Activated CD4-positive, alpha-beta T cell treated with anti-CD3 and anti-CD28 coated beads for 36 hours (primary cell): ENCODE measurements at regions not wholly inside any gene's neighbourhood (a gene's known extent, or its start where the extent isn't known, plus 50 kb on each side); places are given as distances from the start of the nearest gene placed in this dataset.
"Not testable (repeated sequence)": the region's sequence is repeated elsewhere in the genome, so short reads cannot be mapped to it uniquely, and the experiment has no call there.

ENCODE experiments used
- ATAC-seq: fragments of 200-7000 bp; cut with Tn5 transposase; one replicate; pipeline ENCODE4 v1.10.0; 2021; ENCODE audit warnings: mild to moderate bottlenecking, moderate library complexity
- CTCF ChIA-PET: fragments of 350-600 bp; sonication (Branson Sonifier 250); formaldehyde crosslinking; loops from one replicate; lab custom pipeline; 2021; ENCODE audit warnings: antibody characterized with exemption; lab: Charles Lee
- POLR2A ChIA-PET: fragments of 350-600 bp; sonication (Branson Sonifier 250); formaldehyde crosslinking; loops from one replicate; lab custom pipeline; 2021; ENCODE audit warnings: antibody characterized with exemption, inconsistent platforms; lab: Charles Lee
- DNase-seq: peaks from one replicate; pipeline ENCODE4 v3.0.0-alpha.2; 2020
- H3K27ac Mint-ChIP-seq: one replicate; pipeline ENCODE4 v1.8.0; 2021; ENCODE audit warnings: mixed read lengths
- H3K27me3 Mint-ChIP-seq: one replicate; pipeline ENCODE4 v1.8.0; 2021; ENCODE audit warnings: mixed read lengths
- H3K36me3 Mint-ChIP-seq: one replicate; pipeline ENCODE4 v1.8.0; 2021; ENCODE audit warnings: low read depth, mixed read lengths
- H3K4me1 Mint-ChIP-seq: one replicate; pipeline ENCODE4 v1.8.0; 2021; ENCODE audit warnings: mixed read lengths
- H3K4me3 Mint-ChIP-seq: one replicate; pipeline ENCODE4 v1.8.0; 2021; ENCODE audit warnings: mild to moderate bottlenecking, moderate library complexity, mixed read lengths
- H3K9me3 Mint-ChIP-seq: one replicate; pipeline ENCODE4 v1.8.0; 2021; ENCODE audit warnings: low read depth, mixed read lengths
- intact Hi-C, 2 experiments: fragments of 100-400 bp; cut with DNase I in 1 of 2; cut with micrococcal nuclease in 1 of 2; formaldehyde crosslinking; loops; one replicate each; pipeline versions ENCODE4 v1.14.2 to v1.15.1; 2022 to 2024; cut with DNase I, micrococcal nuclease

GRCh38 chr1:217135987-217136894 lies 413.0 kb upstream of the ESRRG start:
- intact Hi-C loops, result loop anchor here in 1 of 2 experiments (5.0 kb wide), 1 partner anchor 1031 kb away; no protein-coding TSS in a partner anchor
- DNase-seq (no peak), ATAC-seq (no peak)
- H3K36me3 Mint-ChIP-seq, result peaks cover 1% of the 10 kb centered on the region
- H3K4me1 Mint-ChIP-seq, result peaks cover 3% of the 10 kb centered on the region
- no peak overlapping the region for H3K27ac Mint-ChIP-seq
- H3K4me3 Mint-ChIP-seq, result no peak overlapping the region
- ChIA-PET POLR2A (no interaction called here), CTCF (no interaction called here)
- H3K9me3 Mint-ChIP-seq, result no peaks in the 10 kb centered on the region
- peaks cover 77% of the 10 kb centered on the region for H3K27me3 Mint-ChIP-seq

GRCh38 chr1:217135569-217135915 lies 412.3 kb upstream of the ESRRG start:
- no peak overlapping the region for H3K27ac Mint-ChIP-seq
- DNase-seq, result no peak
- ChIA-PET POLR2A (no interaction called here), CTCF (no interaction called here)
- H3K4me1 Mint-ChIP-seq, result peaks cover 3% of the 10 kb centered on the region
- no peak for ATAC-seq
- H3K36me3 Mint-ChIP-seq, result peaks cover 1% of the 10 kb centered on the region
- H3K27me3 Mint-ChIP-seq, result peaks cover 71% of the 10 kb centered on the region
- H3K9me3 Mint-ChIP-seq, result no peaks in the 10 kb centered on the region
- intact Hi-C loops, result loop anchor here in 1 of 2 experiments (5.0 kb wide), 1 partner anchor 1032 kb away; no protein-coding TSS in a partner anchor
- no peak overlapping the region for H3K4me3 Mint-ChIP-seq

- no peaks in the 10 kb centered on the region for H3K9me3 Mint-ChIP-seq
- H3K4me3 Mint-ChIP-seq, result no peak overlapping the region
- DNase-seq (no peak), ATAC-seq (no peak)
- ChIA-PET CTCF (no interaction called here), POLR2A (no interaction called here)
- intact Hi-C loops, result loop anchor here in 1 of 2 experiments (5.0 kb wide), 1 partner anchor 1032 kb away; no protein-coding TSS in a partner anchor
- H3K36me3 Mint-ChIP-seq, result peaks cover 1% of the 10 kb centered on the region
- H3K27me3 Mint-ChIP-seq, result peaks cover 67% of the 10 kb centered on the region
- H3K27ac Mint-ChIP-seq, result no peak overlapping the region
- peaks cover 3% of the 10 kb centered on the region for H3K4me1 Mint-ChIP-seq
Observed at GRCh38 chr1:217134857-217135568, 411.8 kb upstream of the ESRRG start.

GRCh38 chr1:217133958-217134856 lies 411.0 kb upstream of the ESRRG start:
- ChIA-PET CTCF (interaction anchor here (0.8 kb wide), 1 partner anchor 12 kb away, joined by 6 read pairs; no protein-coding TSS in a partner anchor), POLR2A (no interaction called here)
- H3K27ac Mint-ChIP-seq, result no peak overlapping the region
- H3K9me3 Mint-ChIP-seq, result no peaks in the 10 kb centered on the region
- ATAC-seq (no peak), DNase-seq (no peak)
- H3K4me3 Mint-ChIP-seq, result no peak overlapping the region
- H3K4me1 Mint-ChIP-seq, result peaks cover 3% of the 10 kb centered on the region
- intact Hi-C loops, result no loop called here
- H3K27me3 Mint-ChIP-seq, result peaks cover 64% of the 10 kb centered on the region
- peaks cover 1% of the 10 kb centered on the region for H3K36me3 Mint-ChIP-seq

- intact Hi-C loops, result no loop called here
- no peak overlapping the region for H3K4me3 Mint-ChIP-seq
- no peak overlapping the region for H3K27ac Mint-ChIP-seq
- ATAC-seq (no peak), DNase-seq (no peak)
- H3K9me3 Mint-ChIP-seq, result no peaks in the 10 kb centered on the region
- H3K4me1 Mint-ChIP-seq, result peaks cover 3% of the 10 kb centered on the region
- H3K27me3 Mint-ChIP-seq, result peaks cover 53% of the 10 kb centered on the region
- POLR2A ChIA-PET, result interaction anchor here (0.7 kb wide), 1 partner anchor 254 kb away, joined by 3 read pairs; no protein-coding TSS in a partner anchor
- CTCF ChIA-PET, result interaction anchor here (0.6 to 0.8 kb wide), 2 partner anchors 13 to 31 kb away, joined by 3 to 6 read pairs; no protein-coding TSS in a partner anchor
- H3K36me3 Mint-ChIP-seq, result peaks cover 1% of the 10 kb centered on the region
Observed at GRCh38 chr1:217133092-217133491, 409.9 kb upstream of the ESRRG start.

GRCh38 chr1:217123340-217123739 lies 400.1 kb upstream of the ESRRG start:
- ATAC-seq, DNase-seq, H3K27ac Mint-ChIP-seq, CTCF ChIA-PET, POLR2A ChIA-PET, H3K36me3 Mint-ChIP-seq, H3K9me3 Mint-ChIP-seq, intact Hi-C loops, H3K27me3 Mint-ChIP-seq, H3K4me1 Mint-ChIP-seq, H3K4me3 Mint-ChIP-seq: not testable (repeated sequence)

- H3K27ac Mint-ChIP-seq, result no peak overlapping the region
- no peaks in the 10 kb centered on the region for H3K27me3 Mint-ChIP-seq
Observed at GRCh38 chr1:217117973-217118465, 394.8 kb upstream of the ESRRG start.

GRCh38 chr1:217115404-217116380 lies 392.5 kb upstream of the ESRRG start:
- no peaks in the 10 kb centered on the region for H3K4me1 Mint-ChIP-seq
- no peaks in the 10 kb centered on the region for H3K36me3 Mint-ChIP-seq
- ATAC-seq (no peak), DNase-seq (no peak)
- POLR2A ChIA-PET, result no interaction called here
- H3K4me3 Mint-ChIP-seq, result no peak overlapping the region
- H3K27ac Mint-ChIP-seq, result no peak overlapping the region
- peaks cover 4% of the 10 kb centered on the region for H3K9me3 Mint-ChIP-seq
- no peaks in the 10 kb centered on the region for H3K27me3 Mint-ChIP-seq
- intact Hi-C loops, result no loop called here
- CTCF ChIA-PET, result no interaction called here

More at GRCh38 chr1:217117973-217118465, 394.8 kb upstream of the ESRRG start:
- H3K4me1 Mint-ChIP-seq, result no peaks in the 10 kb centered on the region
- intact Hi-C loops, result no loop called here
- no peaks in the 10 kb centered on the region for H3K9me3 Mint-ChIP-seq
- DNase-seq (no peak), ATAC-seq (no peak)
- ChIA-PET POLR2A (no interaction called here), CTCF (interaction anchor here (0.9 kb wide), 1 partner anchor 10 kb away, joined by 3 read pairs; no protein-coding TSS in a partner anchor)
- no peaks in the 10 kb centered on the region for H3K36me3 Mint-ChIP-seq
- no peak overlapping the region for H3K4me3 Mint-ChIP-seq

- H3K27me3 Mint-ChIP-seq, result no peaks in the 10 kb centered on the region
- ATAC-seq (no peak), DNase-seq (no peak)
- CTCF ChIA-PET, result no interaction called here
- H3K9me3 Mint-ChIP-seq, result peaks cover 4% of the 10 kb centered on the region
- POLR2A ChIA-PET, result no interaction called here
- intact Hi-C loops, result no loop called here
- no peak overlapping the region for H3K4me3 Mint-ChIP-seq
- no peak overlapping the region for H3K27ac Mint-ChIP-seq
- H3K4me1 Mint-ChIP-seq, result no peaks in the 10 kb centered on the region
- H3K36me3 Mint-ChIP-seq, result no peaks in the 10 kb centered on the region
Observed at GRCh38 chr1:217109928-217110327, 386.7 kb upstream of the ESRRG start.

- intact Hi-C loops, result no loop called here
- no peak overlapping the region for H3K27ac Mint-ChIP-seq
- no peaks in the 10 kb centered on the region for H3K9me3 Mint-ChIP-seq
- no peaks in the 10 kb centered on the region for H3K36me3 Mint-ChIP-seq
- H3K4me1 Mint-ChIP-seq, result no peaks in the 10 kb centered on the region
- ChIA-PET POLR2A (no interaction called here), CTCF (no interaction called here)
- no peak overlapping the region for H3K4me3 Mint-ChIP-seq
- no peaks in the 10 kb centered on the region for H3K27me3 Mint-ChIP-seq
- ATAC-seq, result no peak
- no peak for DNase-seq
Observed at GRCh38 chr1:217106231-217106901, 383.1 kb upstream of the ESRRG start.
